Keratinocyte (primary cell): ENCODE measurements at regions not wholly inside any gene's neighbourhood (a gene's known extent, or its start where the extent isn't known, plus 50 kb on each side); places are given as distances from the start of the nearest gene placed in this dataset.

Source experiments
- DNase-seq: peaks from one replicate; pipeline ENCODE4 v3.0.0-alpha.2; 2011; ENCODE audit warnings: low read depth, missing footprints, low spot score
- FAIRE-seq: peaks from 2 replicates; lab custom pipeline; 2011; peaks lifted over from hg19 to GRCh38; lab: Jason Lieb, UNC
- H2AFZ ChIP-seq: 2 replicates; pipeline ENCODE4 v1.6.0; 2012; ENCODE audit warnings: low read length, control low read depth, inconsistent platforms; ENCODE audit not compliant: control insufficient read depth
- H3K27ac ChIP-seq: 2 replicates; pipeline ENCODE4 v1.5.1; 2011; ENCODE audit warnings: low read length; ENCODE audit not compliant: control insufficient read depth, insufficient read depth
- H3K27me3 ChIP-seq: 3 replicates; pipeline ENCODE4 v1.6.0; 2011; ENCODE audit warnings: low read length; ENCODE audit not compliant: control insufficient read depth, insufficient read depth; ENCODE audit errors: extremely low read depth
- H3K36me3 ChIP-seq, 2 experiments: 2 replicates in 1 of 2; 3 replicates in 1 of 2; pipeline ENCODE4 v1.5.1; 2011; ENCODE audit warnings: low read length in 2 of 2, mild to moderate bottlenecking in 1 of 2; ENCODE audit not compliant: control insufficient read depth in 2 of 2, insufficient read depth in 2 of 2; ENCODE audit errors: extremely low read depth in 1 of 2
- H3K4me1 ChIP-seq: 3 replicates; pipeline ENCODE4 v1.5.1; 2011; ENCODE audit warnings: low read length; ENCODE audit not compliant: control insufficient read depth, insufficient read depth; ENCODE audit errors: extremely low read depth
- H3K4me2 ChIP-seq: 3 replicates; pipeline ENCODE4 v1.6.0; 2011; ENCODE audit warnings: low read depth, low read length; ENCODE audit not compliant: control insufficient read depth, insufficient read depth; ENCODE audit errors: extremely low read depth
- H3K4me3 ChIP-seq, 3 experiments: fragments of 200-600 bp in 1 of 3; sonication (generic) in 1 of 3; 2 replicates in 2 of 3; 3 replicates in 1 of 3; pipeline ENCODE4 v1.5.1; 2011 to 2016; ENCODE audit warnings: low read length in 3 of 3, mild to moderate bottlenecking in 3 of 3, control low read depth in 2 of 3, inconsistent platforms in 1 of 3, low read depth in 1 of 3, mixed read lengths in 1 of 3, mixed run types in 1 of 3, moderate library complexity in 1 of 3; ENCODE audit not compliant: control insufficient read depth in 2 of 3, insufficient read depth in 2 of 3; ENCODE audit errors: extremely low read depth in 1 of 3
- H3K79me2 ChIP-seq: 2 replicates; pipeline ENCODE4 v1.6.0; 2012; ENCODE audit warnings: low read length; ENCODE audit not compliant: control insufficient read depth, insufficient read depth
- H3K9ac ChIP-seq: 3 replicates; pipeline ENCODE4 v1.6.0; 2011; ENCODE audit warnings: low read length; ENCODE audit not compliant: control insufficient read depth, insufficient read depth; ENCODE audit errors: extremely low read depth
- H3K9me1 ChIP-seq: 3 replicates; pipeline ENCODE4 v1.6.0; 2011; ENCODE audit warnings: low read length; ENCODE audit not compliant: control insufficient read depth, insufficient read depth; ENCODE audit errors: extremely low read depth
- H3K9me3 ChIP-seq: 2 replicates; pipeline ENCODE4 v1.5.1; 2012; ENCODE audit warnings: low read depth, low read length; ENCODE audit not compliant: control insufficient read depth
- H4K20me1 ChIP-seq: 3 replicates; pipeline ENCODE4 v1.6.0; 2011; ENCODE audit warnings: low read length; ENCODE audit not compliant: control insufficient read depth, insufficient read depth; ENCODE audit errors: extremely low read depth
- CTCF ChIP-seq, 3 experiments: IDR thresholded peaks in 1 of 3; conservative IDR thresholded peaks in 1 of 3; optimal IDR thresholded peaks in 1 of 3; 2 replicates in 2 of 3; 3 replicates in 1 of 3; pipeline versions ENCODE3 to v1.5.1; 2011; ENCODE audit warnings: low read length in 3 of 3, mild to moderate bottlenecking in 3 of 3, moderate library complexity in 2 of 3, control low read depth in 1 of 3, inconsistent platforms in 1 of 3; ENCODE audit not compliant: insufficient read depth in 2 of 3; ENCODE audit errors: extremely low read depth in 1 of 3
- EZH2 ChIP-seq: IDR thresholded peaks from one replicate; pipeline ENCODE4 v1.6.1; 2012; ENCODE audit warnings: inconsistent platforms, mild to moderate bottlenecking, low read length, moderate library complexity
- dilution Hi-C: fragments of 300-500 bp; cut with MboI; formaldehyde crosslinking; loops from one replicate; pipeline ENCODE4 v1.7.0; 2020; ENCODE audit warnings: low sequenced_read_pairs; ENCODE audit not compliant: extremely low pct_ligation_motif_present

GRCh38 chr12:130076126-130076525 lies 86.1 kb upstream of the FZD10 start:
- dilution Hi-C loops = no loop called here
- no peak for FAIRE-seq

GRCh38 chr12:130076752-130077151 lies 85.5 kb upstream of the FZD10 start:
- no peaks in the 10 kb centered on the region for H3K9me3 ChIP-seq
- H4K20me1 ChIP-seq = no peaks in the 10 kb centered on the region
- dilution Hi-C loops = no loop called here
- no peak for DNase-seq
- H3K9me1 ChIP-seq = no peaks in the 10 kb centered on the region
- peaks cover 19% of the 10 kb centered on the region for H3K4me1 ChIP-seq
- no peak overlapping the region for H2AFZ ChIP-seq
- no peak overlapping the region for H3K4me3 ChIP-seq
- no peak for TF ChIP-seq EZH2
- TF ChIP-seq CTCF (optimal IDR thresholded peaks at IDR 0.05 in 1 of 3, IDR thresholded peaks at IDR 0.05 in 1 of 3, conservative IDR thresholded peaks at IDR 0.05 in 1 of 3; ENCODE audit: extremely low read depth in 1 of 3, insufficient read depth in 2 of 3, low read length in 3 of 3) = no peak
- H3K36me3 ChIP-seq = no peaks in the 10 kb centered on the region
- H3K27me3 ChIP-seq = no peaks in the 10 kb centered on the region
- no peak overlapping the region for H3K9ac ChIP-seq
- FAIRE-seq = no peak
- no peak overlapping the region for H3K27ac ChIP-seq
- H3K4me2 ChIP-seq = no peak overlapping the region
- no peaks in the 10 kb centered on the region for H3K79me2 ChIP-seq

More at GRCh38 chr12:130076126-130076525, 86.1 kb upstream of the FZD10 start:
- Histone ChIP-seq H3K9me1 (no peaks in the 10 kb centered on the region), H4K20me1 (no peaks in the 10 kb centered on the region), H3K36me3 (no peaks in the 10 kb centered on the region), H3K79me2 (no peaks in the 10 kb centered on the region), H3K4me1 (peaks cover 19% of the 10 kb centered on the region), H3K4me2 (no peak overlapping the region), H3K9me3 (no peaks in the 10 kb centered on the region), H3K9ac (no peak overlapping the region), H2AFZ (no peak overlapping the region), H3K27ac (no peak overlapping the region), H3K4me3 (no peak overlapping the region), H3K27me3 (no peaks in the 10 kb centered on the region)
- TF ChIP-seq EZH2 (no peak), CTCF (optimal IDR thresholded peaks at IDR 0.05 in 1 of 3, IDR thresholded peaks at IDR 0.05 in 1 of 3, conservative IDR thresholded peaks at IDR 0.05 in 1 of 3; ENCODE audit: extremely low read depth in 1 of 3, insufficient read depth in 2 of 3, low read length in 3 of 3) (no peak)
- DNase-seq = no peak
